SU-DHL-6 (cell line): ENCODE measurements at regions not wholly inside any gene's neighbourhood (a gene's known extent, or its start where the extent isn't known, plus 50 kb on each side); places are given as distances from the start of the nearest gene placed in this dataset.

Source experiments
- EZH2phosphoT487 ChIP-seq: fragments of 200-600 bp; sonication (generic), shearing (Covaris generic); conservative IDR thresholded peaks from 2 replicates; pipeline ENCODE4 v1.6.1; 2018; ENCODE audit warnings: mild to moderate bottlenecking, antibody characterized with exemption, low read length, moderate library complexity, mixed read lengths
- TF ChIP-seq, protein P1 (sequence below): fragments of 200-600 bp; sonication (generic); IDR thresholded peaks from one replicate; pipeline ENCODE4 v1.5.1; 2017; ENCODE audit warnings: antibody characterized with exemption, mild to moderate bottlenecking, low read length, moderate library complexity; ENCODE audit not compliant: insufficient read depth, poor library complexity, severe bottlenecking

GRCh38 chr7:109895536-109895935 lies 1195.4 kb upstream of the LRRN3 start:
- TF ChIP-seq, protein P1, sequence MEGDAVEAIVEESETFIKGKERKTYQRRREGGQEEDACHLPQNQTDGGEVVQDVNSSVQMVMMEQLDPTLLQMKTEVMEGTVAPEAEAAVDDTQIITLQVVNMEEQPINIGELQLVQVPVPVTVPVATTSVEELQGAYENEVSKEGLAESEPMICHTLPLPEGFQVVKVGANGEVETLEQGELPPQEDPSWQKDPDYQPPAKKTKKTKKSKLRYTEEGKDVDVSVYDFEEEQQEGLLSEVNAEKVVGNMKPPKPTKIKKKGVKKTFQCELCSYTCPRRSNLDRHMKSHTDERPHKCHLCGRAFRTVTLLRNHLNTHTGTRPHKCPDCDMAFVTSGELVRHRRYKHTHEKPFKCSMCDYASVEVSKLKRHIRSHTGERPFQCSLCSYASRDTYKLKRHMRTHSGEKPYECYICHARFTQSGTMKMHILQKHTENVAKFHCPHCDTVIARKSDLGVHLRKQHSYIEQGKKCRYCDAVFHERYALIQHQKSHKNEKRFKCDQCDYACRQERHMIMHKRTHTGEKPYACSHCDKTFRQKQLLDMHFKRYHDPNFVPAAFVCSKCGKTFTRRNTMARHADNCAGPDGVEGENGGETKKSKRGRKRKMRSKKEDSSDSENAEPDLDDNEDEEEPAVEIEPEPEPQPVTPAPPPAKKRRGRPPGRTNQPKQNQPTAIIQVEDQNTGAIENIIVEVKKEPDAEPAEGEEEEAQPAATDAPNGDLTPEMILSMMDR: no peak
- no peak for TF ChIP-seq EZH2phosphoT487
